ENCODE measurements at regions not wholly inside any gene's neighbourhood (a gene's known extent, or its start where the extent isn't known, plus 50 kb on each side); places are given as distances from the start of the nearest gene placed in this dataset.

- Histone ChIP-seq H3K27me3 (ENCODE audit: insufficient read depth, low read length, poor library complexity) (peaks cover 2% of the 10 kb centered on the region), H2AFZ (ENCODE audit: low read depth, low read length) (no peak overlapping the region), H3K9me3 (ENCODE audit: insufficient read depth, low read length, severe bottlenecking) (no peaks in the 10 kb centered on the region)
These were observed 85.3 kb upstream of the RBPJ start for GRCh38 chr4:26235500-26235899.

GRCh38 chr4:26237916-26238315 is 82.9 kb upstream of the RBPJ start:
- H4K20me1 ChIP-seq (ENCODE audit: insufficient read depth, low read length) = no peaks in the 10 kb centered on the region
- no peak overlapping the region for H3K4me2 ChIP-seq (ENCODE audit: insufficient read depth, low read length)
- peaks cover 2% of the 10 kb centered on the region for H3K27me3 ChIP-seq (ENCODE audit: insufficient read depth, low read length, poor library complexity)
- no peak overlapping the region for H3K9ac ChIP-seq (ENCODE audit: low read depth, low read length)
- no peak overlapping the region for H3K27ac ChIP-seq (ENCODE audit: low read length)
- no peaks in the 10 kb centered on the region for H3K9me3 ChIP-seq (ENCODE audit: insufficient read depth, low read length, severe bottlenecking)
- H3K79me2 ChIP-seq (ENCODE audit: insufficient read depth, low read length) = no peaks in the 10 kb centered on the region
- ATAC-seq (ENCODE audit: insufficient read depth, low read depth) = no peak
- H3K4me3 ChIP-seq (ENCODE audit: low read depth in 1 of 2, low read length in 2 of 2) = no peak overlapping the region
- TF ChIP-seq EZH2 (IDR thresholded peaks at IDR 0.05; ENCODE audit: borderline replicate concordance, low read depth, low read length, severe bottlenecking) (no peak), CTCF (IDR thresholded peaks at IDR 0.05; ENCODE audit: borderline replicate concordance, extremely low read depth, low read length, poor library complexity, severe bottlenecking) (no peak)
- H3K4me1 ChIP-seq (ENCODE audit: insufficient read depth, low read length) = no peaks in the 10 kb centered on the region
- DNase-seq = no peak
- no peak overlapping the region for H2AFZ ChIP-seq (ENCODE audit: low read depth, low read length)
- H3K36me3 ChIP-seq (ENCODE audit: insufficient read depth, low read length) = no peaks in the 10 kb centered on the region

More at GRCh38 chr4:26235500-26235899, 85.3 kb upstream of the RBPJ start:
- ATAC-seq (ENCODE audit: insufficient read depth, low read depth) = no peak
- no peak overlapping the region for H3K4me3 ChIP-seq (ENCODE audit: low read depth in 1 of 2, low read length in 2 of 2)
- no peak overlapping the region for H3K4me2 ChIP-seq (ENCODE audit: insufficient read depth, low read length)
- no peak overlapping the region for H3K27ac ChIP-seq (ENCODE audit: low read length)
- H3K4me1 ChIP-seq (ENCODE audit: insufficient read depth, low read length) = no peaks in the 10 kb centered on the region
- DNase-seq = no peak
- no peaks in the 10 kb centered on the region for H3K36me3 ChIP-seq (ENCODE audit: insufficient read depth, low read length)
- no peaks in the 10 kb centered on the region for H3K79me2 ChIP-seq (ENCODE audit: insufficient read depth, low read length)
- H4K20me1 ChIP-seq (ENCODE audit: insufficient read depth, low read length) = no peaks in the 10 kb centered on the region
- H3K9ac ChIP-seq (ENCODE audit: low read depth, low read length) = no peak overlapping the region
- TF ChIP-seq CTCF (IDR thresholded peaks at IDR 0.05; ENCODE audit: borderline replicate concordance, extremely low read depth, low read length, poor library complexity, severe bottlenecking) = no peak
- no peak for TF ChIP-seq EZH2 (IDR thresholded peaks at IDR 0.05; ENCODE audit: borderline replicate concordance, low read depth, low read length, severe bottlenecking)

GRCh38 chr4:26238426-26238777 is 82.4 kb upstream of the RBPJ start:
- DNase-seq = no peak
- Histone ChIP-seq H3K9me3 (ENCODE audit: insufficient read depth, low read length, severe bottlenecking) (no peaks in the 10 kb centered on the region), H4K20me1 (ENCODE audit: insufficient read depth, low read length) (no peaks in the 10 kb centered on the region), H3K4me3 (ENCODE audit: low read depth in 1 of 2, low read length in 2 of 2) (no peak overlapping the region), H3K9ac (ENCODE audit: low read depth, low read length) (no peak overlapping the region), H3K27me3 (ENCODE audit: insufficient read depth, low read length, poor library complexity) (peaks cover 2% of the 10 kb centered on the region), H3K79me2 (ENCODE audit: insufficient read depth, low read length) (no peaks in the 10 kb centered on the region), H3K4me2 (ENCODE audit: insufficient read depth, low read length) (no peak overlapping the region), H3K27ac (ENCODE audit: low read length) (no peak overlapping the region), H3K36me3 (ENCODE audit: insufficient read depth, low read length) (no peaks in the 10 kb centered on the region), H3K4me1 (ENCODE audit: insufficient read depth, low read length) (no peaks in the 10 kb centered on the region), H2AFZ (ENCODE audit: low read depth, low read length) (no peak overlapping the region)
- TF ChIP-seq CTCF (IDR thresholded peaks at IDR 0.05; ENCODE audit: borderline replicate concordance, extremely low read depth, low read length, poor library complexity, severe bottlenecking) = no peak
- ATAC-seq (ENCODE audit: insufficient read depth, low read depth) = no peak
